ENCODE measurements at regions not wholly inside any gene's neighbourhood (a gene's known extent, or its start where the extent isn't known, plus 50 kb on each side); places are given as distances from the start of the nearest gene placed in this dataset.

DNA sequence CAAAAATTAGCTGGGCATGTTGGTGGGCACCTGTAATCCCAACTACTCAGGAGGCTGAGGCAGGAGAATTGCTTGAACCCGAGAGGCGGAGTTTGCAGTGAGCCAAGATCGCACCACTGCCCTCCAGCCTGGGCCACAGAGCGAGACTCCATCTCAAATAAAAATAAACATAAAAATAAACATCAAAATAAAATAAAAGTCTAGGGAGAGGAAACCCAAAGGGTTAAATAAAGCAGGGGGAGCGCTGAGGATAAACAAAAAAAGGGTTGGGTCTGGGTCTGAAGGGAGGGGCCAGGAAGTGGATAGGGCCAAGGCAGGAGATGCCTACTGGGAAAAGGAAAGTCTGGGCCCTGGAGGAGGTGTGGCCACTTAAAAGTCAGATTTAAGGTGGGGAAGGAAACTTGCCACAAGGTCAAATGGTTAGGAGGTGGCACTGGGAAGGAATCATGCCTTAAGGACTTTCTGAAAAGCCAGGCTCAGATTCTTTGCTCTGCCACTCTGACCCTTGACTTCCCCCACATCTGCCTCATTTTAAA, 150.0 kb downstream of the ADSS2 start:
- TF ChIP-seq, protein P1, sequence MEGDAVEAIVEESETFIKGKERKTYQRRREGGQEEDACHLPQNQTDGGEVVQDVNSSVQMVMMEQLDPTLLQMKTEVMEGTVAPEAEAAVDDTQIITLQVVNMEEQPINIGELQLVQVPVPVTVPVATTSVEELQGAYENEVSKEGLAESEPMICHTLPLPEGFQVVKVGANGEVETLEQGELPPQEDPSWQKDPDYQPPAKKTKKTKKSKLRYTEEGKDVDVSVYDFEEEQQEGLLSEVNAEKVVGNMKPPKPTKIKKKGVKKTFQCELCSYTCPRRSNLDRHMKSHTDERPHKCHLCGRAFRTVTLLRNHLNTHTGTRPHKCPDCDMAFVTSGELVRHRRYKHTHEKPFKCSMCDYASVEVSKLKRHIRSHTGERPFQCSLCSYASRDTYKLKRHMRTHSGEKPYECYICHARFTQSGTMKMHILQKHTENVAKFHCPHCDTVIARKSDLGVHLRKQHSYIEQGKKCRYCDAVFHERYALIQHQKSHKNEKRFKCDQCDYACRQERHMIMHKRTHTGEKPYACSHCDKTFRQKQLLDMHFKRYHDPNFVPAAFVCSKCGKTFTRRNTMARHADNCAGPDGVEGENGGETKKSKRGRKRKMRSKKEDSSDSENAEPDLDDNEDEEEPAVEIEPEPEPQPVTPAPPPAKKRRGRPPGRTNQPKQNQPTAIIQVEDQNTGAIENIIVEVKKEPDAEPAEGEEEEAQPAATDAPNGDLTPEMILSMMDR (IDR thresholded peaks at IDR 0.05): no peak
- TF ChIP-seq POLR2AphosphoS5 (IDR thresholded peaks at IDR 0.05) (no peak), POLR2A (IDR thresholded peaks at IDR 0.05) (no peak)
